ENCODE measurements at regions not wholly inside any gene's neighbourhood (a gene's known extent, or its start where the extent isn't known, plus 50 kb on each side); places are given as distances from the start of the nearest gene placed in this dataset.

GRCh38 chr2:236688157-236688556 is 118.5 kb downstream of the ACKR3 start:
- H3K27me3 ChIP-seq (replicated peaks in 1 of 4; ENCODE audit: control insufficient read depth in 3 of 4, extremely low read depth in 1 of 4, insufficient read depth in 3 of 4, low read length in 3 of 4), result no peaks in the 10 kb centered on the region
- no peak overlapping the region for H4K91ac ChIP-seq (replicated peaks; ENCODE audit: insufficient read length, low read length)
- TF ChIP-seq HDAC2 (IDR thresholded peaks at IDR 0.05; ENCODE audit: borderline replicate concordance in 1 of 2, low read depth in 2 of 2, low read length in 2 of 2), result no peak
- no peak for TF ChIP-seq E2F6 (IDR thresholded peaks at IDR 0.05)
- no peak for TF ChIP-seq BCL11A (IDR thresholded peaks at IDR 0.05; ENCODE audit: low read depth in 2 of 2, low read length in 2 of 2)
- no peak for TF ChIP-seq SP4 (IDR thresholded peaks at IDR 0.05; ENCODE audit: low read length)
- no peak for TF ChIP-seq SUZ12 (IDR thresholded peaks at IDR 0.05; ENCODE audit: low read length)
- no peak for TF ChIP-seq POLR2AphosphoS5 (IDR thresholded peaks at IDR 0.05; ENCODE audit: low read depth, low read length)
- no peak for TF ChIP-seq GTF2F1 (IDR thresholded peaks at IDR 0.05; ENCODE audit: borderline replicate concordance, low read depth, low read length)
- no peak for TF ChIP-seq PHF8 (conservative IDR thresholded peaks at IDR 0.05; ENCODE audit: low read depth, low read length)
- no peak for TF ChIP-seq CHD1 (IDR thresholded peaks at IDR 0.05; ENCODE audit: low read depth, low read length)
- H2BK12ac ChIP-seq (ENCODE audit: low read depth, low read length), result no peak overlapping the region
- no peak overlapping the region for H3K4me2 ChIP-seq (ENCODE audit: insufficient read depth in 1 of 2, low read depth in 2 of 2, low read length in 2 of 2)
- H3K36me3 ChIP-seq (ENCODE audit: control insufficient read depth in 2 of 4, insufficient read depth in 4 of 4, low read length in 3 of 4), result no peaks in the 10 kb centered on the region
- H4K8ac ChIP-seq (ENCODE audit: extremely low read depth, insufficient read depth, low read length), result no peak overlapping the region
- H4K5ac ChIP-seq (ENCODE audit: insufficient read length, low read depth, low read length), result no peak overlapping the region
- H3K18ac ChIP-seq (ENCODE audit: extremely low read depth, low read length), result no peak overlapping the region
- H3K14ac ChIP-seq (ENCODE audit: insufficient read length), result no peak overlapping the region
- no peaks in the 10 kb centered on the region for H3K79me2 ChIP-seq (ENCODE audit: control insufficient read depth in 1 of 2, insufficient read depth in 2 of 2, low read length in 2 of 2)
- no peaks in the 10 kb centered on the region for H3K9me3 ChIP-seq (ENCODE audit: insufficient read depth in 2 of 2, low read depth in 1 of 2, low read length in 1 of 2)
- POLR2A ChIA-PET (ENCODE audit: partially characterized antibody), result no interaction called here
- no peaks in the 10 kb centered on the region for H3K79me1 ChIP-seq (ENCODE audit: low read depth, low read length)
- DNase-seq (ENCODE audit: low read depth in 1 of 2, low spot score in 2 of 2) (no peak), FAIRE-seq (no peak)
- no peak overlapping the region for H3K27ac ChIP-seq (ENCODE audit: low read depth, low read length)
- no peak overlapping the region for H3K4ac ChIP-seq (replicated peaks; ENCODE audit: insufficient read length, low read depth, low read length)
- no peak overlapping the region for H3K9ac ChIP-seq (replicated peaks in 1 of 4; ENCODE audit: extremely low read depth in 1 of 4, low read depth in 3 of 4, low read length in 3 of 4)
- no peak overlapping the region for H2AK5ac ChIP-seq (ENCODE audit: low read depth, low read length)
- CTCF ChIA-PET (ENCODE audit: partially characterized antibody), result no interaction called here
- no peak overlapping the region for H2BK15ac ChIP-seq (ENCODE audit: low read length)
- no peak overlapping the region for H2BK5ac ChIP-seq (ENCODE audit: low read depth, low read length)
- peaks cover 0 to 13% (median 2%) of the 10 kb centered on the region in 4 experiments; a peak in 2 of 7 replicates for H3K4me1 ChIP-seq (replicated peaks in 1 of 4; ENCODE audit: control insufficient read depth in 3 of 4, insufficient read depth in 4 of 4, low read length in 3 of 4)
- no peaks in the 10 kb centered on the region for H4K20me1 ChIP-seq (replicated peaks in 1 of 2; ENCODE audit: control insufficient read depth in 1 of 2, insufficient read depth in 2 of 2, low read length in 2 of 2)
- H2BK20ac ChIP-seq (ENCODE audit: low read length), result no peak overlapping the region
- no peak overlapping the region for H3K56ac ChIP-seq (replicated peaks; ENCODE audit: insufficient read length, low read depth, low read length)
- no peak overlapping the region for H2AFZ ChIP-seq (ENCODE audit: low read length)
- H3K23ac ChIP-seq (ENCODE audit: insufficient read length), result no peak overlapping the region
- WGBS, 2 experiments (ENCODE audit: extremely low coverage in 1 of 2, insufficient coverage in 1 of 2, insufficient read length in 1 of 2, insufficient replicate concordance in 2 of 2, low coverage in 1 of 2, low lambda C conversion rate in 2 of 2, missing lambda C conversion rate in 1 of 2), result 100% methylated on average over 6 of the region's 6 CpGs; no CpG with 5 or more reads in 1 of the 2 experiments
- no peak overlapping the region for H2BK120ac ChIP-seq (replicated peaks; ENCODE audit: low read depth, low read length)
- no peaks in the 10 kb centered on the region for H3K23me2 ChIP-seq (ENCODE audit: low read depth, low read length)
- H3K4me3 ChIP-seq (ENCODE audit: extremely low read depth in 1 of 4, insufficient read depth in 2 of 4, low read depth in 3 of 4, low read length in 4 of 4), result no peak overlapping the region

Data from H1 (cell line).